Stomach smooth muscle (tissue), 2 donors: ENCODE measurements at regions not wholly inside any gene's neighbourhood (a gene's known extent, or its start where the extent isn't known, plus 50 kb on each side); places are given as distances from the start of the nearest gene placed in this dataset.

Source experiments
- H3K27ac ChIP-seq: one replicate; pipeline ENCODE4 v1.7.0; 2013; ENCODE audit warnings: mild to moderate bottlenecking, low read length, inconsistent platforms
- H3K27me3 ChIP-seq, 2 donors: one replicate each; pipeline ENCODE4 v1.7.0; 2013; ENCODE audit warnings: low read length in 2 of 2; ENCODE audit not compliant: insufficient read depth in 2 of 2, control insufficient read depth in 1 of 2
- H3K36me3 ChIP-seq, 2 donors: one replicate each; pipeline ENCODE4 v1.7.0; 2013; ENCODE audit warnings: low read length in 2 of 2; ENCODE audit not compliant: control insufficient read depth in 2 of 2, insufficient read depth in 2 of 2
- H3K4me1 ChIP-seq: one replicate; pipeline ENCODE4 v1.7.0; 2013; ENCODE audit warnings: low read length; ENCODE audit not compliant: control insufficient read depth, insufficient read depth
- H3K4me3 ChIP-seq, 2 donors: one replicate each; pipeline ENCODE4 v1.7.0; 2013; ENCODE audit warnings: low read length in 2 of 2
- H3K9ac ChIP-seq, 2 donors: one replicate each; pipeline ENCODE4 v1.7.0; 2013; ENCODE audit warnings: low read length in 2 of 2, mild to moderate bottlenecking in 1 of 2
- H3K9me3 ChIP-seq, 2 donors: one replicate each; pipeline ENCODE4 v1.7.0; 2013; ENCODE audit warnings: low read length in 2 of 2; ENCODE audit not compliant: control insufficient read depth in 2 of 2
- donor health status: healthy.
- donor health status: Pancreatic carcinoma.

GRCh38 chr1:188117436-188117835, 1288.7 kb downstream of the PLA2G4A start:
- Histone ChIP-seq H3K9ac (no peak overlapping the region), H3K27me3 (no peaks in the 10 kb centered on the region), H3K27ac (no peak overlapping the region), H3K4me1 (no peaks in the 10 kb centered on the region), H3K4me3 (no peak overlapping the region), H3K36me3 (no peaks in the 10 kb centered on the region), H3K9me3 (no peaks in the 10 kb centered on the region)

GRCh38 chr1:188122646-188123045, 1293.9 kb downstream of the PLA2G4A start:
- no peaks in the 10 kb centered on the region for H3K9me3 ChIP-seq
- no peak overlapping the region for H3K9ac ChIP-seq
- H3K36me3 ChIP-seq = no peaks in the 10 kb centered on the region
- H3K4me1 ChIP-seq = no peaks in the 10 kb centered on the region
- H3K4me3 ChIP-seq = no peak overlapping the region
- H3K27ac ChIP-seq = no peak overlapping the region
- H3K27me3 ChIP-seq = no peaks in the 10 kb centered on the region

GRCh38 chr1:188127507-188127906, 1298.8 kb downstream of the PLA2G4A start:
- Histone ChIP-seq H3K4me3 (no peak overlapping the region), H3K4me1 (no peaks in the 10 kb centered on the region), H3K9me3 (no peaks in the 10 kb centered on the region), H3K27ac (no peak overlapping the region), H3K9ac (no peak overlapping the region), H3K27me3 (no peaks in the 10 kb centered on the region), H3K36me3 (no peaks in the 10 kb centered on the region)

- Histone ChIP-seq H3K27ac (no peak overlapping the region), H3K27me3 (no peaks in the 10 kb centered on the region), H3K4me1 (no peaks in the 10 kb centered on the region), H3K9me3 (no peaks in the 10 kb centered on the region), H3K36me3 (no peaks in the 10 kb centered on the region), H3K9ac (no peak overlapping the region), H3K4me3 (no peak overlapping the region)
Measured at GRCh38 chr1:188128761-188129160, 1300.0 kb downstream of the PLA2G4A start.

DNA sequence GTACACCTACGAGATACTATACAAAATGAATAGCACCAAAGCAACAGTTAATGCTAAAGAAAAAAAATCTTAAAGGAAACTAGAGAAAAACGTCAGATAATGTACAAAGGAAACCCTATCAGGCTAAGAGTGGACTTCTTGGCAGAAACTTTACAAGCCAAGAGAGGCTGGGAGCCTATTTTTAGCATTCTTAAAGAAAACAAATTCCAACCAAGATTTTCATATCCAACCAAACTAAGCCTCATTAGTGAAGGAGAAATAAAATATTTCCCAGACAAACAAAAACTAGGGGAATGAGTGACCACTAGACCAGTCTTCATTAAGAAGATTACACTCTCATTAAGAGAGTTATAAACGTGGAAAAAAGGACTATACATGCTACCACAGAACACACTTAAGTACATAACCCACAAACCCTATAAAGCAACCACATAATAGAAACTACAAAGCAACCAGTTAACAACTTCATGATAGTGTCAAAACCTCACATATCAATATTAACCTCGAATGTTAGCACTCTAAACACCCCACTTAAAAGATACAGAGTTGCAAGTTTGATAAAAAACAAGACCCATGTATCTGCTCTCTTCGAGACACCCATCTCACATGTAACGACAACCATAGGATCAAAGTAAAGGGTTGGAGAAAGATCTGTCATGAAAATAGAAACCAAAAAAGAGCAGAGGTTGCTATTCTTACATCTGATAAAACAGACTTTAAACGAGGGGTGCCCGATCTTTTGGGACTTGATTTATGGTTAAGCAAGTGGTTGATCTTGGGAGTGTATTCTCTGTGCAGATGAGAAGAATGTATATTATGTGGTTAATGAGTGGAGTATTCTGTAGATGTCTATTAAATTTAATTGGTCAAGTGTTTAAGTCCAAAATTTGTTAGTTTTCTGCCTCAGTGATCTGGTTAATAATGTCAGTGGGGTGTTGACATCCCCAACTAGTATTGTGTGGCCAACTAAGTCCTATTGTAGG, 1301.4 kb downstream of the PLA2G4A start:
- Histone ChIP-seq H3K4me1 (no peaks in the 10 kb centered on the region), H3K9ac (no peak overlapping the region), H3K4me3 (no peak overlapping the region), H3K27ac (no peak overlapping the region), H3K9me3 (no peaks in the 10 kb centered on the region), H3K27me3 (no peaks in the 10 kb centered on the region), H3K36me3 (no peaks in the 10 kb centered on the region)

- no peaks in the 10 kb centered on the region for H3K4me1 ChIP-seq
- H3K36me3 ChIP-seq = no peaks in the 10 kb centered on the region
- H3K27ac ChIP-seq = no peak overlapping the region
- no peaks in the 10 kb centered on the region for H3K9me3 ChIP-seq
- H3K4me3 ChIP-seq = no peak overlapping the region
- H3K27me3 ChIP-seq = no peaks in the 10 kb centered on the region
- no peak overlapping the region for H3K9ac ChIP-seq
Measured at GRCh38 chr1:188137221-188137620, 1308.5 kb downstream of the PLA2G4A start.

DNA sequence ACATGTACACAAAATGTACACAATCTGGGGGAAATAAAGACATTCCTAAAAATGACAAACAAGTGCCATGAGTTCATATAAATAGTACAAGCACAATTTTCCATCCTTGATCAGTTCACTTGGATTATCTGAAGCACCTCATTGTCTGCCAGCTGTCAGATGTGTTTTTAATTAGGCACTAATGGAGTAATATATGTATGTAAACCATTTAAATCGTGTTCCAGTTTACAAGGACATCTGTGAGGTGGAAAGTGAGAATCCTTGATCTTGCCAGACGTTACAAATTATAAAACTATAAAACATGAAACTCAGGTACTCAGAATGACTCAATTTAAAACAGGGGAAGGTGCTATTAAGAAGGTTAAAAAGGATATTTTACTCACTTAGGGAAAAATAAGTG, 1312.2 kb downstream of the PLA2G4A start:
- Histone ChIP-seq H3K27ac (no peak overlapping the region), H3K4me3 (no peak overlapping the region), H3K4me1 (no peaks in the 10 kb centered on the region), H3K9me3 (no peaks in the 10 kb centered on the region), H3K9ac (no peak overlapping the region), H3K27me3 (no peaks in the 10 kb centered on the region), H3K36me3 (no peaks in the 10 kb centered on the region)

DNA sequence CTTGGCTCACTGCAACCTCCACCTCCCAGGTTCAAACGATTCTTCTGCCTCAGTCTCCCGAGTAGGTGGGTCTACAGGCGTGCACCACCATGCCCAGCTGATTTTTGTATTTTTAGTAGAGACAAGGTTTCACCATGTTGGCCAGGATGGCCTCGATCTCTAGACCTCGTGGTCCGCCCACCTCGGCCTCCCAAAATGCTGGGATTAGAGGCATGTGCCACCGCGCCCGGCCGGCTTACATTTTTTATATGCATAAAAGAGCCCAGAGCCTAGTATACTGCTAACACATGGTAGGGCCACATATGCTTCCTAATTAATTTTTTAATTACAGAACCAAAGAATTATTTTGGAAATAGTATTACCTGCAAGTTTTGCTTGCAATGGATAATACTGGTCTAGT, 1325.4 kb downstream of the PLA2G4A start:
- H3K9ac ChIP-seq = no peak overlapping the region
- H3K27ac ChIP-seq = no peak overlapping the region
- H3K27me3 ChIP-seq = no peaks in the 10 kb centered on the region
- no peaks in the 10 kb centered on the region for H3K36me3 ChIP-seq
- H3K4me3 ChIP-seq = no peak overlapping the region
- H3K9me3 ChIP-seq = no peaks in the 10 kb centered on the region
- H3K4me1 ChIP-seq = no peaks in the 10 kb centered on the region

DNA sequence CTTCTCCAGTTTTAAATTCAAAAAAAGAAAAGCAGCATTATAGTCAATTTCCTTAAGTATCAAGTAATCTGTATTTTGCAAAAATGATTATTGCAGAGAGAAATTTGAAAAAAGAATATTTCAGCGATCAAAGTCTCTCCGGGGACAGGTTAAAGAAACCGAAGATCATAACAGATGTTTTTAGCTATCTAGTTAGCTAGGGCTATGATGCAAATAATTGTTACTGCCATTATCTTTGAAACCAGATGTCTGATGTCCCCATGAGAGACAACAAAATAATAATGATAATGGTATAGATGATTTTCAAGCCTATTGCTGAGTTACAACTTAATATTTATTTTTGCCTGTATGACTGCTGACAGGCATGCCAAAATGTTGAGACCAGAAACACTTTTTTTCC, 1326.0 kb downstream of the PLA2G4A start:
- H3K9me3 ChIP-seq = no peaks in the 10 kb centered on the region
- H3K4me1 ChIP-seq = no peaks in the 10 kb centered on the region
- H3K36me3 ChIP-seq = no peaks in the 10 kb centered on the region
- no peaks in the 10 kb centered on the region for H3K27me3 ChIP-seq
- no peak overlapping the region for H3K27ac ChIP-seq
- H3K9ac ChIP-seq = no peak overlapping the region
- H3K4me3 ChIP-seq = no peak overlapping the region

DNA sequence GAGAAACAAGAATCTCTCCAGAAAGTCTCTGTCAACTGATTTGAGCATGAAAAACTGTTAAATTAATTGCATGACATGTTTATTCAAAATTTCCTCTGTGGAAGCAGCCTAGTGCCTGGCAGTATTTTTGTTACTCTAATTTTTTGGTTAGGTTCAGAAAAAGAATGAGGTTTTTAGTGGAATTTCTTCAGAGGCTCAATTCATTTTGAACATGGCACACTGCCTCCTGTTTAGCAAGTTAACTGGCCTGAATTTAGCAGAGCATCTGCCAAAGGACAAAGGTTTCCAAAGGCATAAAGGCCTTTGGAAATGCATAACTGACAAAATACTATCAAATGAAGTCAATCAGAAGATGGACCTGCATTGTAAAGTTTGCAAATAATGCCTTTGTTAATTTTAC, 1326.5 kb downstream of the PLA2G4A start:
- no peaks in the 10 kb centered on the region for H3K9me3 ChIP-seq
- no peak overlapping the region for H3K9ac ChIP-seq
- H3K27me3 ChIP-seq = no peaks in the 10 kb centered on the region
- no peaks in the 10 kb centered on the region for H3K36me3 ChIP-seq
- no peak overlapping the region for H3K27ac ChIP-seq
- no peak overlapping the region for H3K4me3 ChIP-seq
- H3K4me1 ChIP-seq = no peaks in the 10 kb centered on the region

DNA sequence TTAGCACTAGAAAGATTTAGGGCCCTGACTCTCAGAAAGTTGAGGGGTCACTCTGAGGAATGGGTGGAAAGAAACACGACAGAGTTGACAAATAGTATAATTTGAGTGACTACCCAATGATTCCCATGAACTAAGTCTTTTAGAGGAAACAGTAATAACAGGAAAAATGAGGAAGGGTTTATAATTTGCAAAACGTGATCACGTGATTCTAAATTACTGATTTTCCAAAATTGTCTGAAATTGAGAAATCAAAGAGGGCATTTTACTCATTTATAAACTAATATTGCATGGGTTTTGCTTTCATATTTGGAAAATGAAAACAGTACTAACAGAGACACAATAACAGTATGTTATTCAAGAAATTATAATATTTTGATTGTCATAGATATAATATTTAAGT, 1335.7 kb downstream of the PLA2G4A start:
- Histone ChIP-seq H3K9ac (no peak overlapping the region), H3K36me3 (no peaks in the 10 kb centered on the region), H3K27me3 (no peaks in the 10 kb centered on the region)

More for the DNA sequence above, 1335.7 kb downstream of the PLA2G4A start:
- Histone ChIP-seq H3K4me3 (no peak overlapping the region), H3K27ac (no peak overlapping the region), H3K4me1 (no peaks in the 10 kb centered on the region), H3K9me3 (no peaks in the 10 kb centered on the region)
